AG08396 (cell line): ENCODE measurements at regions not wholly inside any gene's neighbourhood (a gene's known extent, or its start where the extent isn't known, plus 50 kb on each side); places are given as distances from the start of the nearest gene placed in this dataset.

Experiments used
- DNase-seq: peaks from one replicate; pipeline ENCODE4 v3.0.0; 2012; ENCODE audit warnings: low spot score, mixed read lengths

- no peak for DNase-seq
Observed at GRCh38 chr2:60400462-60401246, 152.8 kb downstream of the BCL11A start.

- DNase-seq, result no peak
Observed at GRCh38 chr2:60394463-60394862, 159.0 kb downstream of the BCL11A start.

GRCh38 chr2:60391649-60392375, 161.6 kb downstream of the BCL11A start:
- DNase-seq, result no peak

- no peak for DNase-seq
Observed at GRCh38 chr2:60391230-60391629, 162.2 kb downstream of the BCL11A start.

- DNase-seq, result no peak
Observed at GRCh38 chr2:60386436-60386835, 167.0 kb downstream of the BCL11A start.

GRCh38 chr2:60385648-60386047, 167.8 kb downstream of the BCL11A start:
- no peak for DNase-seq

- no peak for DNase-seq
Observed at GRCh38 chr2:60383401-60384143, 169.9 kb downstream of the BCL11A start.

GRCh38 chr2:60380411-60380810, 173.0 kb downstream of the BCL11A start:
- no peak for DNase-seq

GRCh38 chr2:60379684-60380083, 173.8 kb downstream of the BCL11A start:
- DNase-seq, result no peak

GRCh38 chr2:60379216-60379615, 174.2 kb downstream of the BCL11A start:
- DNase-seq, result no peak

GRCh38 chr2:60377825-60378224, 175.6 kb downstream of the BCL11A start:
- no peak for DNase-seq

GRCh38 chr2:60376252-60376651, 177.2 kb downstream of the BCL11A start:
- DNase-seq, result no peak

- DNase-seq, result no peak
Observed at GRCh38 chr2:60371681-60372080, 181.8 kb downstream of the BCL11A start.

GRCh38 chr2:60371219-60371618, 182.2 kb downstream of the BCL11A start:
- DNase-seq, result no peak

- no peak for DNase-seq
Observed at GRCh38 chr2:60370814-60371213, 182.6 kb downstream of the BCL11A start.

GRCh38 chr2:60368456-60368855, 185.0 kb downstream of the BCL11A start:
- no peak for DNase-seq

GRCh38 chr2:60366135-60366712, 187.2 kb downstream of the BCL11A start:
- DNase-seq, result no peak

- DNase-seq, result no peak
Observed at GRCh38 chr2:60365556-60365955, 187.9 kb downstream of the BCL11A start.

- no peak for DNase-seq
Observed at GRCh38 chr2:60364491-60364890, 189.0 kb downstream of the BCL11A start.

- no peak for DNase-seq
Observed at GRCh38 chr2:60361498-60361897, 192.0 kb downstream of the BCL11A start.

GRCh38 chr2:60359569-60359968, 193.9 kb downstream of the BCL11A start:
- DNase-seq, result no peak

- DNase-seq, result no peak
Observed at GRCh38 chr2:60358476-60358875, 195.0 kb downstream of the BCL11A start.
